K562 (cell line): ENCODE measurements at regions not wholly inside any gene's neighbourhood (a gene's known extent, or its start where the extent isn't known, plus 50 kb on each side); places are given as distances from the start of the nearest gene placed in this dataset.
A peak's percentile ranks its signal among the peaks of the same experiment; 100 is the strongest.

ENCODE experiments used
- CBFA2T2 ChIP-seq: fragments of 450-650 bp; conservative IDR thresholded peaks from 2 replicates; pipeline ENCODE4 v1.6.1; 2017; ENCODE audit warnings: mild to moderate bottlenecking
- CXXC5 ChIP-seq: fragments of 250-450 bp; sonication (Bioruptor Pico); IDR thresholded peaks from 2 replicates; pipeline ENCODE4 v1.8.0; 2022; ENCODE audit warnings: inconsistent platforms, mild to moderate bottlenecking, moderate library complexity
- EHMT2 ChIP-seq: fragments of 450-650 bp; IDR thresholded peaks from 2 replicates; pipeline ENCODE4 v1.6.1; 2018; ENCODE audit warnings: antibody characterized with exemption
- ELF4 ChIP-seq: fragments of 450-650 bp; formaldehyde crosslinking; IDR thresholded peaks from 2 replicates; pipeline ENCODE4 v1.4.0; 2022; ENCODE audit warnings: missing genetic modification characterization
- FOXK2 ChIP-seq, 2 experiments: fragments of 450-650 bp; IDR thresholded peaks in 1 of 2; conservative IDR thresholded peaks in 1 of 2; 2 replicates each; pipeline ENCODE4 v1.6.1; 2016; ENCODE audit warnings: low read depth in 2 of 2, mild to moderate bottlenecking in 1 of 2
- HDGF ChIP-seq: fragments of 450-650 bp; IDR thresholded peaks from 2 replicates; pipeline ENCODE4 v1.6.1; 2016
- JUNB ChIP-seq: fragments of 450-650 bp; formaldehyde crosslinking; conservative IDR thresholded peaks from 2 replicates; pipeline ENCODE4 v1.4.0; 2020; ENCODE audit warnings: mild to moderate bottlenecking
- KAT8 ChIP-seq: fragments of 450-650 bp; IDR thresholded peaks from 2 replicates; pipeline ENCODE4 v1.6.1; 2016; ENCODE audit warnings: low read depth, mild to moderate bottlenecking
- MTF1 ChIP-seq: fragments of 250-450 bp; sonication (Bioruptor Pico); IDR thresholded peaks from 2 replicates; pipeline ENCODE4 v1.9.0; 2021; ENCODE audit warnings: moderate library complexity, mild to moderate bottlenecking, inconsistent platforms, borderline replicate concordance
- PCBP1 ChIP-seq: fragments of 200-400 bp; formaldehyde crosslinking; IDR thresholded peaks from 2 replicates; pipeline ENCODE4 v1.6.1; 2018; ENCODE audit warnings: mild to moderate bottlenecking, low read depth, low read length; ENCODE audit not compliant: poor library complexity, severe bottlenecking
- POLR2AphosphoS5 ChIP-seq: IDR thresholded peaks from 2 replicates; pipeline ENCODE4 v1.6.1; 2011; ENCODE audit warnings: mild to moderate bottlenecking, low read depth, low read length, moderate library complexity; ENCODE audit not compliant: control insufficient read depth, insufficient read depth
- POLR3A ChIP-seq: IDR thresholded peaks from 2 replicates; pipeline ENCODE4 v1.6.1; 2011; ENCODE audit warnings: borderline replicate concordance, mild to moderate bottlenecking, moderate library complexity; ENCODE audit not compliant: insufficient read length, insufficient read depth; ENCODE audit errors: extremely low read depth
- RBBP5 ChIP-seq: fragments of 200-600 bp; sonication (generic); IDR thresholded peaks from 2 replicates; pipeline ENCODE4 v1.6.1; 2012; ENCODE audit warnings: borderline replicate concordance, mild to moderate bottlenecking, low read length, control low read depth, inconsistent platforms; ENCODE audit not compliant: insufficient read depth, poor library complexity, severe bottlenecking
- RBFOX2 ChIP-seq: fragments of 200-400 bp; formaldehyde crosslinking; IDR thresholded peaks from 2 replicates; pipeline ENCODE4 v1.6.1; 2017; ENCODE audit warnings: low read depth, mild to moderate bottlenecking, low read length, moderate library complexity
- RCOR1 ChIP-seq, 2 experiments: IDR thresholded peaks; 2 replicates each; pipeline ENCODE4 v1.6.1; 2012; ENCODE audit warnings: low read depth in 2 of 2, low read length in 2 of 2, borderline replicate concordance in 1 of 2, improper control_type of control experiment in 1 of 2
- SAFB ChIP-seq: fragments of 200-400 bp; formaldehyde crosslinking; IDR thresholded peaks from 2 replicates; pipeline ENCODE4 v1.6.1; 2017; ENCODE audit warnings: low read depth, low read length, borderline replicate concordance
- SIN3A ChIP-seq, 2 experiments: fragments of 150-350 bp in 1 of 2; IDR thresholded peaks; 2 replicates each; pipeline ENCODE4 v1.6.1; 2011 to 2016; ENCODE audit warnings: borderline replicate concordance in 2 of 2, low read depth in 2 of 2, low read length in 2 of 2, mild to moderate bottlenecking in 2 of 2, moderate library complexity in 2 of 2; ENCODE audit not compliant: control insufficient read depth in 1 of 2
- SREBF2 ChIP-seq: sonication (generic); formaldehyde crosslinking; IDR thresholded peaks from 2 replicates; pipeline ENCODE4 v1.4.0; 2020; ENCODE audit warnings: mild to moderate bottlenecking, missing genetic modification reagents
- TAL1 ChIP-seq: fragments of 450-650 bp; IDR thresholded peaks from 2 replicates; pipeline ENCODE4 v1.6.1; 2016; ENCODE audit warnings: mild to moderate bottlenecking
- TEAD1 ChIP-seq, 2 experiments: fragments of 450-650 bp in 1 of 2; sonication (generic) in 1 of 2; formaldehyde crosslinking; IDR thresholded peaks; 2 replicates each; pipeline versions ENCODE4 v1.4.0 to v1.8.0; 2020 to 2022; ENCODE audit warnings: mild to moderate bottlenecking in 2 of 2, missing genetic modification reagents in 1 of 2
- TEAD4 ChIP-seq, 2 experiments: sonication (generic) in 1 of 2; formaldehyde crosslinking in 1 of 2; IDR thresholded peaks; 2 replicates each; pipeline versions ENCODE4 v1.6.1 to v1.8.0; 2012 to 2022; ENCODE audit warnings: borderline replicate concordance in 1 of 2, inconsistent platforms in 1 of 2, low read length in 1 of 2, mild to moderate bottlenecking in 1 of 2, missing genetic modification reagents in 1 of 2
- XRCC3 ChIP-seq: fragments of 450-650 bp; IDR thresholded peaks from 2 replicates; pipeline ENCODE4 v1.6.1; 2017; ENCODE audit warnings: mild to moderate bottlenecking, moderate library complexity
- ZNF274 ChIP-seq: IDR thresholded peaks from 2 replicates; pipeline ENCODE4 v1.6.1; 2011; ENCODE audit warnings: low read depth, mild to moderate bottlenecking, low read length, moderate library complexity, borderline replicate concordance
- ZNF354B ChIP-seq: fragments of 250-450 bp; sonication (Bioruptor Pico); IDR thresholded peaks from 2 replicates; pipeline ENCODE4 v1.4.0; 2020
- ZNF551 ChIP-seq: fragments of 250-450 bp; sonication (Bioruptor Pico); IDR thresholded peaks from 2 replicates; pipeline ENCODE4 v1.5.0; 2021; ENCODE audit warnings: mild to moderate bottlenecking, moderate library complexity
- ZNF583 ChIP-seq: fragments of 250-450 bp; sonication (Bioruptor Pico); IDR thresholded peaks from 2 replicates; pipeline ENCODE4 v1.4.0; 2020
- ZNF707 ChIP-seq: fragments of 250-450 bp; sonication (Bioruptor Pico); conservative IDR thresholded peaks from 2 replicates; pipeline ENCODE4 v1.8.0; 2022; ENCODE audit warnings: inconsistent platforms, mild to moderate bottlenecking, moderate library complexity
- TF ChIP-seq, protein P1 (sequence below): fragments of 250-450 bp; sonication (Bioruptor Pico); IDR thresholded peaks from 2 replicates; pipeline ENCODE4 v1.5.0; 2020; ENCODE audit warnings: mild to moderate bottlenecking
- TF ChIP-seq, protein P2 (sequence below): sonication (generic); IDR thresholded peaks from 2 replicates; pipeline ENCODE4 v1.6.1; 2016

DNA sequence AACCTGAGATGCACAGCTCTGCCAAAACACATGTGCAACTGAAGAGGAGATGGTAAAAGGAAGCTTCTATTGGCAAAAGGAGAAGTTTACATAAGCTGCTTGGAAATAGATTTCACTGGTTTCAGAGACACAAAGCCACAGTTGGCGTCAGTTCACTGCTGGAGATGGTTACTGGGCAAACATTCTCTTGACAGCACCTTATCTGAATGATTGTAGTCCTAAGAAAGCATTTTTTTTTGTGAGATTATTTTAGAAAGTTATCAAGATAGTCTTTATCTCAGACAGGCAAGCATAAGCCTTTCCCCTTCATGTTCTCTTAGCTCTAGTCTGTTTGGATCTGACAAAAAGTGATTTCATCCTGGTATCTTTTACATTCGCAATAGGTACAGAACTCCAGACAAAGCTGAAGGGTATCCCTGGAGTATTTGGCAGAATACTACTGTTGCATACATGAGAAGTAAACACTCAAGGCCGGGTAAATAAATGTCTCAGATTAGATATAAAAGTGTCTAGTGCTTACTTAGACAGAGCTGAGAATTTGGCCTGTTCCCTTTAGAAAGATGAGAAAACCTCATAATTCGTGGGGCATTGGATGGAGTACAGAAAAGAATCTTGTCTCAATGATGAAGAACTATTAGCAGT, 1668.0 kb upstream of the NUDT12 start (continued):
- TF ChIP-seq RBFOX2 (no peak), TAL1 (peak; percentile 50; the same call in 1 of the 2 replicates), RCOR1 (IDR thresholded peaks at IDR 0.05; ENCODE audit: borderline replicate concordance in 1 of 2, low read depth in 2 of 2, low read length in 2 of 2) (no peak), ZNF583 (CRISPR knock-in tag) (no peak), PCBP1 (no peak), SREBF2 (CRISPR knock-in tag) (no peak), SAFB (no peak), TEAD1 (CRISPR knock-in tag; IDR thresholded peaks at IDR 0.05) (no peak), ZNF551 (CRISPR knock-in tag) (no peak), POLR2AphosphoS5 (no peak), XRCC3 (no peak), TEAD4 (IDR thresholded peaks at IDR 0.05; ENCODE audit: low read length) (peak; percentile 45), TEAD4 (CRISPR knock-in tag; IDR thresholded peaks at IDR 0.05; ENCODE audit: borderline replicate concordance) (no peak), ZNF707 (no peak), HDGF (no peak), KAT8 (no peak), POLR3A (no peak), ZNF274 (no peak), CXXC5 (CRISPR knock-in tag) (no peak), FOXK2 (conservative IDR thresholded peaks at IDR 0.05 in 1 of 2, IDR thresholded peaks at IDR 0.05 in 1 of 2; ENCODE audit: low read depth in 2 of 2) (no peak), MTF1 (no peak), RBBP5 (no peak), SIN3A (IDR thresholded peaks at IDR 0.05; ENCODE audit: borderline replicate concordance in 2 of 2, control insufficient read depth in 1 of 2, low read depth in 2 of 2, low read length in 2 of 2) (no peak), ELF4 (CRISPR knock-in tag) (no peak), JUNB (CRISPR knock-in tag) (no peak), CBFA2T2 (peak; percentile 67), EHMT2 (no peak), ZNF354B (CRISPR knock-in tag) (no peak)
- TF ChIP-seq, protein P1, sequence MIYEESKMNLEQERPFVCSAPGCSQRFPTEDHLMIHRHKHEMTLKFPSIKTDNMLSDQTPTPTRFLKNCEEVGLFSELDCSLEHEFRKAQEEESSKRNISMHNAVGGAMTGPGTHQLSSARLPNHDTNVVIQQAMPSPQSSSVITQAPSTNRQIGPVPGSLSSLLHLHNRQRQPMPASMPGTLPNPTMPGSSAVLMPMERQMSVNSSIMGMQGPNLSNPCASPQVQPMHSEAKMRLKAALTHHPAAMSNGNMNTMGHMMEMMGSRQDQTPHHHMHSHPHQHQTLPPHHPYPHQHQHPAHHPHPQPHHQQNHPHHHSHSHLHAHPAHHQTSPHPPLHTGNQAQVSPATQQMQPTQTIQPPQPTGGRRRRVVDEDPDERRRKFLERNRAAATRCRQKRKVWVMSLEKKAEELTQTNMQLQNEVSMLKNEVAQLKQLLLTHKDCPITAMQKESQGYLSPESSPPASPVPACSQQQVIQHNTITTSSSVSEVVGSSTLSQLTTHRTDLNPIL, result no peak
- TF ChIP-seq, protein P2, sequence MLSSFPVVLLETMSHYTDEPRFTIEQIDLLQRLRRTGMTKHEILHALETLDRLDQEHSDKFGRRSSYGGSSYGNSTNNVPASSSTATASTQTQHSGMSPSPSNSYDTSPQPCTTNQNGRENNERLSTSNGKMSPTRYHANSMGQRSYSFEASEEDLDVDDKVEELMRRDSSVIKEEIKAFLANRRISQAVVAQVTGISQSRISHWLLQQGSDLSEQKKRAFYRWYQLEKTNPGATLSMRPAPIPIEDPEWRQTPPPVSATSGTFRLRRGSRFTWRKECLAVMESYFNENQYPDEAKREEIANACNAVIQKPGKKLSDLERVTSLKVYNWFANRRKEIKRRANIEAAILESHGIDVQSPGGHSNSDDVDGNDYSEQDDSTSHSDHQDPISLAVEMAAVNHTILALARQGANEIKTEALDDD, result 0 out of 2 replicates have a peak, but pooled peaks have one; percentile 22
